GM19238 (cell line): ENCODE measurements at regions not wholly inside any gene's neighbourhood (a gene's known extent, or its start where the extent isn't known, plus 50 kb on each side); places are given as distances from the start of the nearest gene placed in this dataset.

Experiments used
- DNase-seq: peaks from one replicate; pipeline ENCODE4 v3.0.0; 2011; ENCODE audit warnings: low spot score; ENCODE audit not compliant: insufficient read length

GRCh38 chr9:78599926-78600325 lies 303.0 kb downstream of the PSAT1 start:
- no peak for DNase-seq

GRCh38 chr9:78601957-78602565 lies 305.1 kb downstream of the PSAT1 start:
- no peak for DNase-seq

GRCh38 chr9:78605041-78606000 lies 308.4 kb downstream of the PSAT1 start:
- no peak for DNase-seq

- DNase-seq, result no peak
Observed at GRCh38 chr9:78606001-78606379, 309.1 kb downstream of the PSAT1 start.

- no peak for DNase-seq
Observed at GRCh38 chr9:78607853-78608252, 310.9 kb downstream of the PSAT1 start.

- no peak for DNase-seq
Observed at GRCh38 chr9:78609450-78609849, 312.5 kb downstream of the PSAT1 start.

GRCh38 chr9:78612091-78612490 lies 315.2 kb downstream of the PSAT1 start:
- DNase-seq, result no peak

GRCh38 chr9:78613006-78613405 lies 316.1 kb downstream of the PSAT1 start:
- no peak for DNase-seq

GRCh38 chr9:78614892-78615291 lies 318.0 kb downstream of the PSAT1 start:
- no peak for DNase-seq

- DNase-seq, result no peak
Observed at GRCh38 chr9:78615372-78615771, 318.4 kb downstream of the PSAT1 start.

- no peak for DNase-seq
Observed at GRCh38 chr9:78618735-78619134, 321.8 kb downstream of the PSAT1 start.

- no peak for DNase-seq
Observed at GRCh38 chr9:78620303-78620702, 323.4 kb downstream of the PSAT1 start.

GRCh38 chr9:78620764-78621163 lies 323.8 kb downstream of the PSAT1 start:
- DNase-seq, result no peak

- no peak for DNase-seq
Observed at GRCh38 chr9:78622126-78622525, 325.2 kb downstream of the PSAT1 start.

- no peak for DNase-seq
Observed at GRCh38 chr9:78626971-78627370, 330.0 kb downstream of the PSAT1 start.

GRCh38 chr9:78630966-78631365 lies 334.0 kb downstream of the PSAT1 start:
- DNase-seq, result no peak

GRCh38 chr9:78640728-78641127 lies 343.8 kb downstream of the PSAT1 start:
- no peak for DNase-seq

GRCh38 chr9:78644359-78644758 lies 347.4 kb downstream of the PSAT1 start:
- DNase-seq, result no peak

- no peak for DNase-seq
Observed at GRCh38 chr9:78654324-78654723, 357.4 kb downstream of the PSAT1 start.

- DNase-seq, result no peak
Observed at GRCh38 chr9:78663369-78663768, 366.4 kb downstream of the PSAT1 start.

- DNase-seq, result no peak
Observed at GRCh38 chr9:78664370-78664769, 367.4 kb downstream of the PSAT1 start.

GRCh38 chr9:78666818-78667414 lies 370.0 kb downstream of the PSAT1 start:
- no peak for DNase-seq
